Stimulated activated CD4-positive, alpha-beta T cell treated with anti-CD3 and anti-CD28 coated beads, Interleukin-15, amount 100 ng/mL, for 24 hours (primary cell): ENCODE measurements at regions not wholly inside any gene's neighbourhood (a gene's known extent, or its start where the extent isn't known, plus 50 kb on each side); places are given as distances from the start of the nearest gene placed in this dataset.
"Not testable (repeated sequence)": the region's sequence is repeated elsewhere in the genome, so short reads cannot be mapped to it uniquely, and the experiment has no call there.

Experiments used
- DNase-seq: peaks from one replicate; pipeline ENCODE4 v3.0.0-alpha.2; 2020

DNA sequence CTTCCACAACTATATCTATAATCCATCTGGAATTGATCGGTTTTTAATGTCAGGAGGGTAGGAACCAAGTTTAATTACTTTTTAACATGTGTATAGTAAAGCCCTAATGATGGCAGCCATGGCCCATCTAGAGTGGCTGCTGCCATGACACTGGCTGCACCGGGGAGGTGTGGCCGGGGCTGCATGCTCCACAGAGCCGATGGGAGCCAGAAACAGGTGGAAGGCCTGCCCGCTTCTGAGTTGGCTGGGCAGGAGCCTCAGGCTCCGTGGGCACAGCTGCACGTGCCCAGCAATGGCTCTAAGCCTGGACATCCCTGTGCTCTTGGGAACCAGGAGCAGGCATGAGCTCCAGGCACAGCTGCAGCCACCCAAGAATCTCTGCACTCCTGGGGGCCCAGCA is 73.0 kb downstream of the GBP6 start:
- DNase-seq: no peak

DNA sequence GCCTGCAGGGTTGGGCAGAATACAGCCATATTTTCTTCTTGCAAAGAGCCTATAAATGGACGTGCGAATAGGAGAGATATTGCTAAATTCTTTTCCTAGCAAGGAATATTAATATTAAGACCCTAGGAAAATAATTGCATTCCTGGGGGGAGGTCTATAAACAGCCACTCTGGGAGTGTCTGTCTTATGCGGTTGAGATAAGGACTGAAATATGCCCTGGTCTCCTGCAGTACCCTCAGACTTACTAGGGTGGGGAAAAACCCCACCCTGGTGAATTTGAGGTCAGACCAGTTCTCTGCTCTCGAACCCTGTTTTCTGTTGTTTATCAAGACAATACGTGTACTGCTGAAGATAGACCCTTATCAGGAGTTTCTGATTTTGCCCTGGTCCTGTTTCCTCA is 74.4 kb downstream of the GBP6 start:
- not testable (repeated sequence) for DNase-seq

DNA sequence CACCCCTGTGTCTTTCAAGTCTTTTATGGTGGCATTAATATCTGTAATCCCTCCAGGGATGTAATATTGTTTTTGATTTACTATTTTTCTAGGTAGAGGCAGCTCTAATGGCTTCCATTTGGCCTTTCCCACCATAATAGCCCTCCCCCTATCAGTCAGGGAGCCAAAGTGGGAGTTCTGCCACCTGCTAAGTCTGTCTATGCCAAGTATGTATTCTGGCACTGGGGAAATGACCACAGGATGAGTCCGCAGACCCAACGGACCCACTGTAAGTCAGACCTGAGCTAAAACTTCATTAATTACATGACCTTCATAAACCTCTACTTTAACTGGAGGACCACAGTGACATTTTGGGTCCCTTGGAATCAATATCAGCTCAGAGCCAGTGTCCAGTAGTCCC is 77.1 kb downstream of the GBP6 start:
- no peak for DNase-seq

DNA sequence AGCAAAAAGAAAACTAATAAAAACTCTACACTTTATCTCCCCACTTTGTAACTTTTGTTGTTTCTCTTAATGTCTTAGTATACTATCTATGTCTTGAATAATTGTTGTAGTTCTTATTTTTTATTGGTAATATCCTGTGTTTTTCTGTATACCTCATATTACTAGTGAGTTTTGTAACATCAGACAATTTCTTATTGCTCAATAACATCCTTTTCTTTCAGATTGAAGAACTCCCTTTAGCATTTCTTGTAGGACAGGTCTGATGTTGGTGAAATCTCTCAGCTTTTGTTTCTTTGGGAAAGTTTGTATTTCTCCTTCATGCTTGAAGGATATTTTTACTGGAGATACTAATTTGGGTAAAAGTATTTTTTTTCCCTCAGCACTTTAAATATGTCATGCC is 79.8 kb upstream of the LRRC8B start:
- no peak for DNase-seq

DNA sequence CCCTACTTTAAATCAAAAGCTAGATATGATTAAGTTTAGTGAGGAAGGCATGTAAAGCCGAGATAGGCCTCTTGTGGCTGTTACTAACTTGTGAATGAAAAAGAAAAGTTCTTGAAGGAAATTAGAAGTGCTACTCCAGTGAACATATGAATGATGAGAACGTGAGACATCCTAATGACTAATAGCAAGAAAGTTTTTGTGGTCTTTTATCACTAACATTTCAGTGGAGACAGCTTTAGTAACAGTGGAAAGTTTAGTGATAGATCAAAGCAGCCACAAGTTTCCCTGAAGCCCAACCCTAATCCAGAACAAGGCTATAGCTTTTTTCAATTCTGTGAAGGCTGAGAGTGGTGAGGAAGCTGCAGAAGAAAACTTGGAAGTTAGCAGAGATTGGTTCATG is 73.6 kb upstream of the LRRC8B start:
- DNase-seq: peak; percentile 42

DNA sequence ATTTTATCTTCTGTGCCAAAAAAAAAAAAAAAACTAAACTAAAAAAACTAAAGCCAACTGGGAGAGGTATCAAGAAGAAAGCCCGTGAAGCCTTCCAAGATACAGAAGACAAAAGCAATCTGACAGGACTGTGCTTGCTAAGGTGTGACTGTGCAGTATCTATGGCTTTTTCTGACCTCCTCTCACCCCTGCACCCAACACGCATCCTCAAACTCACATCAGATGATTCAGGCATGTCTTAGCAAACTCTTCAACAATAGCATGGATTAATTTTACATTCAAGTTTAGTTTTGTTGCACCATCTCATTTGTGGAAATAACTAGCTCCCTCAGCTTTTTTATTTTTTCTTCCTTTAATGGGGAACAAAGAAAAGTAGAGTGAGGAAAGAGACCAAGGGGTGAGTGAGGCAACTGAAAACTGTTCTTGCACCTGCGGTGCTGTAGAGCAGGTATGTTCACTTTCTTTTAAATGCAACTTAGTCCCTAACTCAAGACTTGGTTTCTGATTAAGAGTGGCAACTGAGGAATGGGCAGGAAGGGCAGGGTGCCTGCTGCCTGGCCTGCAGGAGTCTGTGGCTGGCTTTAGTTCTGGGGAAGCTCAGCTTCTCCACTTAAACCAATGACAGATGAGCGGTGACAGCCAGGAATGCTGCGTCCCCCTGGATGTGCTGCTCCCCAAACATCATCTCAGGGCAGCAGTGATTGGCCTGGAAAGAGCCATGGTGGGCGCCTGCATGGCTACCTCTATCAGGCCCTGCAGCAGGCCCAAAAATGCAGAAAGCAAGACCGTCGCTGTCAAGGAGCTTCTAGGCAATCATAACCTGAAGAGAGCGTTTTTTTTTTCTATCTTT is 71.3 kb upstream of the LRRC8B start:
- no peak for DNase-seq

DNA sequence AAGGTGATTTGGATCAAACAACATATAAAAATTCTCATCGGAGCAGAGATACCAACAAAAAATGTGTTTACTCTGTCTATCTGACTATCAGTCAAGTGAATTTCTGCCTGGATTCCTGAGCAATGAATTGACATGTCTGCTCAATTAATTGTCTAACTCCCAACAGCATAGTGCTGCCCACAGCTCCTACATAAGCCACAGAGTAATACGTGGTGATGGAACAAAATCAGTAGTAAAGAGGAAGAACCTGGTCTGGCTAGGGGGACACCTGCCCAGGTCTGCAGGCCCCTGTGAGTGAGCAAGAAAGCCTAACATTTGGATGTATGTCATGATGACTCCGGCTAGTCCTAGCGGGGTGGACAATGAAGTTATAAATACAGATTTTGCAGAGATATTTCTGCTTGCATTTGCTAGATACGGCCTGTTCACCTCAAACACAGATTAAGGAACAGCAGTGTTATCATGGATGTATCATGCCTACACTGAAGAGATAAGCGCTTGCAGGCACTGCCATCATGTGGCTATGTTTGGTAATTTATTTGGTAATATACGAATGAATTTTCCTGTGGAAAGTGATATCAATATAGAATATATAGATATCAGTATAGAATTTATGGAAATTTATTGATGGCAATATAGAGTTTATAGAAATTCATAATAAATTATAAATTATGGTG is 69.6 kb upstream of the LRRC8B start:
- DNase-seq: peak; percentile 69

DNA sequence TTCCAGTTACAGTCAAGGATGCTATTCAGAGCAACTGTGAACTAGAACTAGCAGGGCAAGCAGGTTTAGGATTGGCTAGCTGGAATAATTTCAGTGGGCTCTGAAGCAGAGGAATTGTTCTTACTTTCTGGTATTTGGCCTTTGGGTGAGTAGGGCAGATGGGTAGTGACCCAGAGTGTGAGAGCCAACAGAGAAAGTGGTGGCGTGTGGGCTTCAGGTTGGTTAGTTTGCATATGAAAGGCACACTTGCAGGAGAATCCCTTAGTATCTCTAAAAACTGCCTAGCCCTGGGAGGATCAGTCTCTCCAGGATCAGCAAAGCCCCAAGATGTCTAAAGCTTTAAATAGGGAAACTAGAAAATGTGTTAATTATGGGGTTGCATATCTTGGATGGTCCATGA is 67.6 kb upstream of the LRRC8B start:
- DNase-seq: no peak

DNA sequence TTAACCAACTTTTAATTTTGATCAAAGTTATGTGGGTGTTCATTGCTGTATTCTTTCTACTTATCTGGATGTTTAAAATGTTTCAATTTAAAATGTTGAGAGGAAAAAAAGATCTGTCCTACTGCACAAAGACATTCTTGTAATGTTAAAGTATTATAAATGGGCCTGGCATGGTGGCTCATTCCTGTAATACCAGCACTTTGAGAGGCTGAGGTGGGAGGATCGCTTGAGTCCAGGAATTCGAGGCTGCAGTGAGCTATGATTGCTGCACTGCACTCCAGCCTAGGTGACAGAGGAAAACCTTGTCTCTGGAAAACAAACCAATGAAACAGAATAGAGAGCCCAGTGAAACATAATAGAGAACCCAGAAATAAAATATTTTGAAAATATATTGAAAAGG is 65.5 kb upstream of the LRRC8B start:
- DNase-seq: no peak

DNA sequence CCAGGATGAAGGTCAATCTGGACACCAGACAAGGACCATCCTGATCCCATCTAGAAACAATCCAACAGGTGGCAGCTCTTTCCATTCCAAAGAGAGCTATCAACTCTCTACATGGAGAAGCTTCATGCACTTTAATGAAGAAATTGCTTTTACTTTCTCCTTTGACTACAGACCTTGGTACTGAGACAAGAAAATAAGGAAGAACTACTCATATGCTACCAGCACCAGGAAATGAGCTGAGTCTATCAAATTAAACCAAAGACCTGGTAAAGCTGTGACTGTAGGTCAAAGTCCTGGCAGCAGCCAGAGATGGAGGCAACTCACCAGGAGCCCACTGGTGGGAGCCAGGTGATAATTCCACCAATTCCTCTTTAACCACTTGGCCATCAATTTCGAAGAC is 64.3 kb upstream of the LRRC8B start:
- DNase-seq: no peak

DNA sequence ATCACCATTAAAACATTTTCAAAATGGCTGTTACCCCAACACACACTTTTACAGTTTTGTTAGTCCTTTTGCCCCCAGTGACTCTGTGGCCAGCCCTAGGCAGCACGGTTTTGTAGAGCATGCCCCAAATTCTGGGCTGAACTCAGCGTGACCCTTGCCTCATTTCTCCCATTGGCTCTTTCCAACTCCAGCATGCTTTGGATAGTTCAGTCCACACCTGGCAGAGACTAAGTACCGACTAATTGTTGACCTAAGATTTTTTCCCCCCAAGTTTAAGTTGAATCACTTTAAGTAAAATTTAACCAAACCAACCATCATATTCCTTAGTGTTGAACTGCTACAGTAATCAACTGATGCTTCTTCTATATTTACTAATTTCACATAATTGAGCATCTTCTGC is 62.4 kb upstream of the LRRC8B start:
- no peak for DNase-seq

DNA sequence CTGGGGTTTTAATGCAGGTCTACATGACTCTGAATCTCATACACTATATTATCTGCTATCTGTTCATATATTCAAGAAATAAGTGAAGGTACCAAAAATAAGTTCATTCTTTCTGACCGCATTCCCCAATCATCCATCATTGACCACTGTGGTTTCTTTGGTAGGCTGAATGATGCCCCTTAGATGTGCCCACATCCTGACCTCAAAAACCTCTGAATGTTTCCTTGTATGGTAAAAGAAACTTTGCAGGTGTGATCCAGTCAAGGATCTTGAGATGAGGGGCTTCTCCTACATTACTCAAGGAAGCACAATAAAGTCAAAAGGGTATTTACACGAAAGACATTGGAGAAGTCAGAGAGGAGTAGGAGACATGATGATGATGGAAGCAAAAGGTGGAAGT is 60.6 kb upstream of the LRRC8B start:
- DNase-seq: peak; percentile 47

DNA sequence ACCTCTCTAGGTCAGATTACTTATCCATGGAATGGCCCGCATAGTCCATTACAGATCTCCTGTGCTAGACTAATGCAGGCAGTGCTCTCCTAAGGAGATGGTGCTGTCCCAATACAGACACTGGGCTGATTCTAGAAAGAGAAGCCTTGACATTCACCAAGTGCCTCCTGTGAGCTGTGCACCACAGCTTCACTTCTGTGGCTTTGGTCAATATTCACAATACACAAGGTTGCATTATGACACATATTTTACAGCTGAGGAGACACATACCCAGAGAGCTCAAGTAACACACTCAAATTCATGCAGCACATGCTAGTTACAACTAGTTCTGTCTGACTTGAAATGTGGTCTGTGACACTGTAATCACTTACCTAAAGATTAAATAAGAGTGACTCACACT is 59.4 kb upstream of the LRRC8B start:
- peak; percentile 20 for DNase-seq

DNA sequence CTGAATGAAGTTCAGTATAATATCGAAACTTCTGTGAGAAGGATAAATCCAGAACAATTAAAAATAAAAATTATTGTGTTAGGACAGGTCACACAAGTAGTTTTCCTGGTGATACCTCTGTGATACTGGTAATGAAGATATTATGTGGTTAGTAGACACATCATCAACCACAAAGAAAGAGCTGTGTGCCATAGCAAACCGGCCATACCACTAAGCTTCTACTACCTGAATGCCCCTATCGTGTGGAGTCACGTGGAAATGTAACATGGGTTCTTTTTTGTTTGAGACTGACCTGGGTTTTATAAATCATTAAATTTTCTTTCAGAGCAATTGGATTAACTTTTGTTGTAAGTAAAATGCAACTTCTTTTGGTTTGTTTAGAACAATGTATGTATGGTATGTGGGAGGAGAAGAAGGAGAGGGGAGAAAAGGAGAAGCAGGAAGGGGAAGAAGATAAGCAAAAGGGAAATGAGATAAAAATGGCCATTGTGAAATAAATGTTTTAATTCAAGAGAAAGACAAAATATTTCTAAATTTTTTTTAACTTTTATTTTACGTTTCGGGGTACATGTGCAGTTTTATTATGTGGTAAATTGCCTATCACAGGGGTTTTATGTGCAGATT is 58.2 kb upstream of the LRRC8B start:
- DNase-seq: no peak

DNA sequence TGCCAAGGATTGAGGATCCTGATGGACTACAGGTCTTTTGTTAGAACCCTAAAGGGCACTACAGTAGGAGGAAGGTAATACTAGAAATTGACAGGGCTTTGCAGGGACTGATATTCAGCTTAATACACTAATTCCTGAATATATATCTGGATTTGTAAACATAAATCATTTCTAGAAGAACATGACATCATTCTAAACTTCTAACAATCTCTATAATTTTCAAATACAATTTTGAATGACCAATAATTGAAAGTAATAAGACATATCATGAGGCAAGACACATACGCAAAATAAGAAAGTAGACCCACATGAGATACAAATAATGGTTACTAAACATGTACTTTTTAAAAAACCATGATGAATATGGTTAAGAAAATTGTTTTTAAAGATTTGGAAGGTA is 52.4 kb upstream of the LRRC8B start:
- no peak for DNase-seq

DNA sequence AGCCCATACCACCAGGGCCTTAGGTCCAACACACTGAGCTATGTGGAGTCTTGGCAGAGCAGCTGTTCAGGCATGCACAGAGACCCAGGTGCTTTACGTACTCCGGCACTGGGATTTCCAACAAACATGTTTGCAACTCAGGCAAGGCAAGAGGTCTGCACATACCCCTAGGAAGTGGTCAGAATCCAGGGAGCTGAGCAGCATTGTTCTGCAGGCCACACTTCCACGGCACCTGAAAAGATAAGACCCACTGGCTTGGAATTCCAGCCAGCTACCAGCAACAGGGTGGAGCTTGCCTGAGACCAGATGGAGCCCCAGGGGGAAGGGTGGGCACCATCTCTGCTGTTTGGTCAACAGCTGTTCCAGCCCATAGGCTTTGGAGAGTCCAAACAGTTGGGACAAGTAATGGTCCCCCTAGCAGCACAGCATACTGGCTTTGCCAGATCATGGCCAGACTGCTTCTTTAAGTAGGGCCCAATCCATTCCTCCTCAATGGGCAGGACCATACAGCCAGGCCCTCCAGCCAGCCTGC is 51.7 kb upstream of the LRRC8B start:
- DNase-seq: no peak
